ENCODE measurements at regions not wholly inside any gene's neighbourhood (a gene's known extent, or its start where the extent isn't known, plus 50 kb on each side); places are given as distances from the start of the nearest gene placed in this dataset.
A peak's percentile ranks its signal among the peaks of the same experiment; 100 is the strongest.
"Not testable (repeated sequence)": the region's sequence is repeated elsewhere in the genome, so short reads cannot be mapped to it uniquely, and the experiment has no call there.

GRCh38 chr4:26039639-26040359 is 125.8 kb downstream of the SMIM20 start:
- DNase-seq (ENCODE audit: insufficient read length, low spot score) (no peak), FAIRE-seq (no peak)

GRCh38 chr4:26044524-26044923 is 130.5 kb downstream of the SMIM20 start:
- FAIRE-seq = no peak
- DNase-seq (ENCODE audit: insufficient read length, low spot score) = no peak

GRCh38 chr4:26044983-26045382 is 131.0 kb downstream of the SMIM20 start:
- FAIRE-seq = no peak
- DNase-seq (ENCODE audit: insufficient read length, low spot score) = no peak

GRCh38 chr4:26047795-26048194 is 133.8 kb downstream of the SMIM20 start:
- DNase-seq (ENCODE audit: insufficient read length, low spot score) (no peak), FAIRE-seq (no peak)

GRCh38 chr4:26048378-26048882 is 134.4 kb downstream of the SMIM20 start:
- FAIRE-seq = no peak
- DNase-seq (ENCODE audit: insufficient read length, low spot score) = no peak

GRCh38 chr4:26048950-26049349 is 134.9 kb downstream of the SMIM20 start:
- no peak for DNase-seq (ENCODE audit: insufficient read length, low spot score)

GRCh38 chr4:26049447-26049846 is 135.4 kb downstream of the SMIM20 start:
- FAIRE-seq = no peak

More at GRCh38 chr4:26048950-26049349, 134.9 kb downstream of the SMIM20 start:
- no peak for FAIRE-seq

GRCh38 chr4:26050212-26050643 is 136.2 kb downstream of the SMIM20 start:
- DNase-seq (ENCODE audit: insufficient read length, low spot score) (no peak), FAIRE-seq (peak; percentile 54)

More at GRCh38 chr4:26049447-26049846, 135.4 kb downstream of the SMIM20 start:
- no peak for DNase-seq (ENCODE audit: insufficient read length, low spot score)

- DNase-seq (ENCODE audit: insufficient read length, low spot score) (no peak), FAIRE-seq (no peak)
Observed at GRCh38 chr4:26050671-26051070, 136.7 kb downstream of the SMIM20 start.

GRCh38 chr4:26051240-26051639 is 137.2 kb downstream of the SMIM20 start:
- DNase-seq (ENCODE audit: insufficient read length, low spot score) (no peak), FAIRE-seq (no peak)

- DNase-seq (ENCODE audit: insufficient read length, low spot score) (no peak), FAIRE-seq (no peak)
Observed at GRCh38 chr4:26052663-26053541, 138.9 kb downstream of the SMIM20 start.

GRCh38 chr4:26053761-26054160 is 139.7 kb downstream of the SMIM20 start:
- DNase-seq (ENCODE audit: insufficient read length, low spot score) = no peak
- FAIRE-seq = no peak

GRCh38 chr4:26055855-26056254 is 141.8 kb downstream of the SMIM20 start:
- DNase-seq (ENCODE audit: insufficient read length, low spot score) (no peak), FAIRE-seq (no peak)

- DNase-seq (ENCODE audit: insufficient read length, low spot score) (no peak), FAIRE-seq (no peak)
Observed at GRCh38 chr4:26056406-26056805, 142.4 kb downstream of the SMIM20 start.

- not testable (repeated sequence) for DNase-seq (ENCODE audit: insufficient read length, low spot score); FAIRE-seq
Observed at GRCh38 chr4:26057839-26058238, 143.8 kb downstream of the SMIM20 start.

- FAIRE-seq = no peak
- DNase-seq (ENCODE audit: insufficient read length, low spot score) = no peak
Observed at GRCh38 chr4:26058537-26058936, 144.5 kb downstream of the SMIM20 start.

- DNase-seq (ENCODE audit: insufficient read length, low spot score) (no peak), FAIRE-seq (no peak)
Observed at GRCh38 chr4:26059391-26060154, 145.6 kb downstream of the SMIM20 start.

- no peak for FAIRE-seq
- no peak for DNase-seq (ENCODE audit: insufficient read length, low spot score)
Observed at GRCh38 chr4:26060286-26060685, 146.3 kb downstream of the SMIM20 start.

GRCh38 chr4:26061248-26061986 is 147.4 kb downstream of the SMIM20 start:
- DNase-seq (ENCODE audit: insufficient read length, low spot score) (no peak), FAIRE-seq (no peak)

- no peak for FAIRE-seq
- no peak for DNase-seq (ENCODE audit: insufficient read length, low spot score)
Observed at GRCh38 chr4:26062215-26062614, 148.2 kb downstream of the SMIM20 start.
